B cell (primary cell): ENCODE measurements at regions not wholly inside any gene's neighbourhood (a gene's known extent, or its start where the extent isn't known, plus 50 kb on each side); places are given as distances from the start of the nearest gene placed in this dataset.

ENCODE experiments used
- ATAC-seq: fragments of 200-7000 bp; cut with Tn5 transposase; one replicate; pipeline ENCODE4 v1.10.0; 2021; ENCODE audit warnings: low read depth, mild to moderate bottlenecking, moderate number of reproducible peaks, moderate library complexity
- CTCF ChIA-PET: fragments of 350-600 bp; sonication (Branson Sonifier 250); formaldehyde crosslinking; loops from one replicate; lab custom pipeline; 2021; ENCODE audit warnings: antibody characterized with exemption, inconsistent platforms; lab: Charles Lee
- POLR2A ChIA-PET: fragments of 350-600 bp; sonication (Branson Sonifier 250); formaldehyde crosslinking; loops from one replicate; lab custom pipeline; 2021; ENCODE audit warnings: antibody characterized with exemption; lab: Charles Lee
- DNase-seq: peaks from one replicate; pipeline ENCODE4 v3.0.0; 2013
- H2AFZ ChIP-seq: 2 replicates; pipeline ENCODE4 v1.6.1; 2012; ENCODE audit warnings: mild to moderate bottlenecking, low read depth, low read length; ENCODE audit not compliant: insufficient read depth, poor library complexity, severe bottlenecking
- H3K27ac ChIP-seq, 2 donors: 1 replicate in 1 of 2; 2 replicates in 1 of 2; pipeline ENCODE4 v1.5.1; 2012 to 2013; ENCODE audit warnings: low read length in 2 of 2, mild to moderate bottlenecking in 2 of 2, moderate library complexity in 1 of 2
- H3K27me3 ChIP-seq, 4 experiments: fragments of 200-600 bp in 1 of 4; sonication (generic) in 1 of 4; replicated peaks in 1 of 4; 1 replicate in 2 of 4; 2 replicates in 2 of 4; pipeline versions ENCODE4 v1.6.1 to v1.7.0; 2013 to 2016; ENCODE audit warnings: low read length in 3 of 4, mild to moderate bottlenecking in 2 of 4, mixed read lengths in 1 of 4, moderate library complexity in 1 of 4; ENCODE audit not compliant: insufficient read depth in 4 of 4, control insufficient read depth in 3 of 4; ENCODE audit errors: control extremely low read depth in 1 of 4
- H3K36me3 ChIP-seq, 2 experiments: replicated peaks in 1 of 2; 1 replicate in 1 of 2; 2 replicates in 1 of 2; pipeline versions ENCODE4 v1.6.1 to v1.7.1; 2013; ENCODE audit warnings: low read length in 1 of 2; ENCODE audit not compliant: insufficient read depth in 2 of 2, control insufficient read depth in 1 of 2; ENCODE audit errors: control extremely low read depth in 1 of 2, extremely low read depth in 1 of 2
- H3K4me1 ChIP-seq, 2 donors: fragments of 200-600 bp in 1 of 2; sonication (generic) in 1 of 2; 1 replicate in 1 of 2; 2 replicates in 1 of 2; pipeline versions ENCODE4 v1.5.1 to v1.6.1; 2013 to 2017; ENCODE audit warnings: low read length in 2 of 2; ENCODE audit not compliant: control insufficient read depth in 2 of 2, insufficient read depth in 2 of 2
- H3K4me2 ChIP-seq: replicated peaks from 2 replicates; pipeline ENCODE3; 2012; ENCODE audit warnings: mild to moderate bottlenecking, low read depth, low read length; ENCODE audit not compliant: poor library complexity, severe bottlenecking
- H3K4me3 ChIP-seq, 5 experiments: fragments of 200-600 bp in 1 of 5; sonication (generic) in 1 of 5; 1 replicate in 3 of 5; 2 replicates in 2 of 5; pipeline versions ENCODE4 v1.5.1 to v1.7.0; 2011 to 2016; ENCODE audit warnings: low read length in 4 of 5, mild to moderate bottlenecking in 4 of 5, low read depth in 2 of 5, control low read depth in 1 of 5, moderate library complexity in 1 of 5; ENCODE audit not compliant: insufficient read depth in 1 of 5; ENCODE audit errors: control extremely low read depth in 1 of 5, extremely low read depth in 1 of 5
- H3K79me2 ChIP-seq: fragments of 200-600 bp; sonication (generic); one replicate; pipeline ENCODE4 v1.6.0; 2016; ENCODE audit warnings: low read length; ENCODE audit not compliant: control insufficient read depth, insufficient read depth
- H3K9ac ChIP-seq: fragments of 200-600 bp; sonication (generic); 2 replicates; pipeline ENCODE4 v1.6.1; 2017; ENCODE audit warnings: mild to moderate bottlenecking, low read length, moderate library complexity
- H3K9me3 ChIP-seq, 3 donors: one replicate each; pipeline versions ENCODE4 v1.6.1 to v1.7.1; 2013; ENCODE audit warnings: low read length in 2 of 3; ENCODE audit not compliant: control insufficient read depth in 2 of 3, insufficient read depth in 1 of 3; ENCODE audit errors: control extremely low read depth in 1 of 3
- H4K20me1 ChIP-seq: 2 replicates; pipeline ENCODE4 v1.6.0; 2012; ENCODE audit warnings: mild to moderate bottlenecking, low read length; ENCODE audit not compliant: insufficient read depth, control insufficient read depth, poor library complexity, severe bottlenecking
- H3K27ac Mint-ChIP-seq: one replicate; pipeline ENCODE4 v1.8.0; 2021; ENCODE audit warnings: mixed read lengths
- H3K27me3 Mint-ChIP-seq: one replicate; pipeline ENCODE4 v1.8.0; 2021; ENCODE audit warnings: mixed read lengths
- H3K4me1 Mint-ChIP-seq: one replicate; pipeline ENCODE4 v1.8.0; 2021; ENCODE audit warnings: mixed read lengths
- H3K4me3 Mint-ChIP-seq: one replicate; pipeline ENCODE4 v1.8.0; 2021; ENCODE audit warnings: mixed read lengths
- H3K9me3 Mint-ChIP-seq: one replicate; pipeline ENCODE4 v1.8.0; 2022; ENCODE audit warnings: mixed read lengths; ENCODE audit not compliant: insufficient read depth
- CTCF ChIP-seq: fragments of 200-600 bp; IDR thresholded peaks from one replicate; pipeline ENCODE4 v1.8.0; 2022; ENCODE audit warnings: antibody characterized with exemption, mild to moderate bottlenecking
- EZH2 ChIP-seq: IDR thresholded peaks from 2 replicates; pipeline ENCODE4 v1.6.1; 2012; ENCODE audit warnings: borderline replicate concordance, low read depth, mild to moderate bottlenecking, moderate library complexity, low read length; ENCODE audit not compliant: insufficient read depth, poor library complexity, severe bottlenecking
- WGBS: methylation state at CpG from one replicate; pipeline ENCODE4 v1.1.5; 2013; ENCODE audit warnings: missing lambda C conversion rate; ENCODE audit not compliant: insufficient coverage; 5-methylcytosine and 5-hydroxymethylcytosine counted together
- intact Hi-C: fragments of 100-400 bp; cut with micrococcal nuclease; formaldehyde crosslinking; loops from one replicate; pipeline ENCODE4 v1.10.0; 2022

- no peak for TF ChIP-seq EZH2
- no peak for TF ChIP-seq CTCF
- H3K4me1 Mint-ChIP-seq, result no peaks in the 10 kb centered on the region
- Histone ChIP-seq H3K9me3 (peaks cover 0 to 8% (median 0%) of the 10 kb centered on the region in 3 donors), H3K79me2 (no peaks in the 10 kb centered on the region), H4K20me1 (no peaks in the 10 kb centered on the region), H3K27ac (no peak overlapping the region), H3K9ac (no peak overlapping the region), H3K4me1 (no peaks in the 10 kb centered on the region), H3K4me2 (no peak overlapping the region), H2AFZ (no peak overlapping the region), H3K4me3 (no peak overlapping the region), H3K27me3 (no peaks in the 10 kb centered on the region), H3K36me3 (no peaks in the 10 kb centered on the region)
- no peaks in the 10 kb centered on the region for H3K27me3 Mint-ChIP-seq
- POLR2A ChIA-PET, result no interaction called here
- intact Hi-C loops, result no loop called here
- CTCF ChIA-PET, result no interaction called here
- DNase-seq (no peak), ATAC-seq (no peak)
- WGBS, result no CpG with 5 or more reads among the region's 1 CpG
- no peak overlapping the region for H3K4me3 Mint-ChIP-seq
- H3K9me3 Mint-ChIP-seq, result no peaks in the 10 kb centered on the region
- H3K27ac Mint-ChIP-seq, result no peak overlapping the region
These were observed 643.2 kb upstream of the NOX3 start for GRCh38 chr6:156098839-156099238.

GRCh38 chr6:156087487-156087886 lies 631.8 kb upstream of the NOX3 start:
- no peak overlapping the region for H3K27ac ChIP-seq
- ATAC-seq (no peak), DNase-seq (no peak)
- peaks cover 0 to 22% (median 11%) of the 10 kb centered on the region in 3 donors for H3K9me3 ChIP-seq
- no peaks in the 10 kb centered on the region for H3K4me1 Mint-ChIP-seq
- H3K27ac Mint-ChIP-seq, result no peak overlapping the region
- TF ChIP-seq EZH2 (no peak), CTCF (no peak)
- H3K9me3 Mint-ChIP-seq, result peaks cover 23% of the 10 kb centered on the region
- ChIA-PET POLR2A (no interaction called here), CTCF (no interaction called here)
- no peak overlapping the region for H2AFZ ChIP-seq
- H3K79me2 ChIP-seq, result no peaks in the 10 kb centered on the region
- H3K4me3 Mint-ChIP-seq, result no peak overlapping the region
- no peaks in the 10 kb centered on the region for H3K36me3 ChIP-seq
- no peak overlapping the region for H3K4me2 ChIP-seq
- no peak overlapping the region for H3K9ac ChIP-seq
- intact Hi-C loops, result no loop called here
- H3K4me1 ChIP-seq, result no peaks in the 10 kb centered on the region
- H4K20me1 ChIP-seq, result no peaks in the 10 kb centered on the region
- H3K27me3 Mint-ChIP-seq, result no peaks in the 10 kb centered on the region
- no peak overlapping the region for H3K4me3 ChIP-seq
- no peaks in the 10 kb centered on the region for H3K27me3 ChIP-seq
